ENCODE measurements at regions not wholly inside any gene's neighbourhood (a gene's known extent, or its start where the extent isn't known, plus 50 kb on each side); places are given as distances from the start of the nearest gene placed in this dataset.

DNA sequence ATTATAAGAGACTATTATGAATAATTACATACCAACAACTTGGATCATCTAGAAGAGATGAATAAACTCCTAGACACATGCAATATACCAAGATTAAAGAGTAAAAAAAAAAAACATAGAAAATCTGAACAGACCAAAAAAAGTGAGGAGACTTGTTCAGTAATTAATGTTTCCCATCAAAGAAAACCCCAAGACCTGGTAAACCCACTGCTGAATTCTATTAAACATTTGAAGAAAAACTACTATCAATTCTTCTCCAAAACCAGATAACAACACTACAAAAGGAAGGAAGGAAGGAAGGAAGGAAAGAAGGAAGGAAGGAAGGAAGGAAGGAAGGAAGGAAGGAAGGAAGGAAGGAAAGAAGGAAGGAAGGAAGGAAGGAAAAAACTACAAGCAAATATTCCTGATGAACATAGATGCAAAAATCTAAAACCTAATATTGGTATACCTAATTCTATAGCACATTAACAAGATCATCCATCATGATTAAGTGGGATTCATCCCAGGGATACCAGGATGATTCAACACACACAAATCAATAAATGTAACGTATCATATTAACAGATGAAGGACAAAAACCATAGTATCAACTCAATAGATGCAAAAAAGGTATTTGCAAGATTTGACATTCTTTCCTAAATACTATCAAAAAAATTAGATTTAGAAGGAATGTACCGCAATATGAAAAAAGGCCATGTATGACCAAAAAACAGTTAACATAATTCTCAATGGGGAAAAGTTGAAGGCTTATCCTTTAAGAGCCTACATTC lies 445.5 kb downstream of the KCNH5 start:
- no peak overlapping the region for H3K27ac ChIP-seq
- no peak for DNase-seq
- no peaks in the 10 kb centered on the region for H3K4me1 ChIP-seq (replicated peaks in 1 of 2)
- no peaks in the 10 kb centered on the region for H3K9me3 ChIP-seq (replicated peaks in 1 of 3)
- intact Hi-C loops (cut with DNase I): no loop called here
- no peaks in the 10 kb centered on the region for H3K36me3 ChIP-seq (replicated peaks in 1 of 2)
- H3K4me3 ChIP-seq: no peak overlapping the region
- WGBS, 4 donors: 76 to 88% (median 81%) methylated on average over 2 of the region's 2 CpGs
- TF ChIP-seq POLR2A (IDR thresholded peaks at IDR 0.05): no peak
- TF ChIP-seq, protein P1, sequence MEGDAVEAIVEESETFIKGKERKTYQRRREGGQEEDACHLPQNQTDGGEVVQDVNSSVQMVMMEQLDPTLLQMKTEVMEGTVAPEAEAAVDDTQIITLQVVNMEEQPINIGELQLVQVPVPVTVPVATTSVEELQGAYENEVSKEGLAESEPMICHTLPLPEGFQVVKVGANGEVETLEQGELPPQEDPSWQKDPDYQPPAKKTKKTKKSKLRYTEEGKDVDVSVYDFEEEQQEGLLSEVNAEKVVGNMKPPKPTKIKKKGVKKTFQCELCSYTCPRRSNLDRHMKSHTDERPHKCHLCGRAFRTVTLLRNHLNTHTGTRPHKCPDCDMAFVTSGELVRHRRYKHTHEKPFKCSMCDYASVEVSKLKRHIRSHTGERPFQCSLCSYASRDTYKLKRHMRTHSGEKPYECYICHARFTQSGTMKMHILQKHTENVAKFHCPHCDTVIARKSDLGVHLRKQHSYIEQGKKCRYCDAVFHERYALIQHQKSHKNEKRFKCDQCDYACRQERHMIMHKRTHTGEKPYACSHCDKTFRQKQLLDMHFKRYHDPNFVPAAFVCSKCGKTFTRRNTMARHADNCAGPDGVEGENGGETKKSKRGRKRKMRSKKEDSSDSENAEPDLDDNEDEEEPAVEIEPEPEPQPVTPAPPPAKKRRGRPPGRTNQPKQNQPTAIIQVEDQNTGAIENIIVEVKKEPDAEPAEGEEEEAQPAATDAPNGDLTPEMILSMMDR (IDR thresholded peaks at IDR 0.05): no peak
- H3K27me3 ChIP-seq: no peaks in the 10 kb centered on the region

DNA sequence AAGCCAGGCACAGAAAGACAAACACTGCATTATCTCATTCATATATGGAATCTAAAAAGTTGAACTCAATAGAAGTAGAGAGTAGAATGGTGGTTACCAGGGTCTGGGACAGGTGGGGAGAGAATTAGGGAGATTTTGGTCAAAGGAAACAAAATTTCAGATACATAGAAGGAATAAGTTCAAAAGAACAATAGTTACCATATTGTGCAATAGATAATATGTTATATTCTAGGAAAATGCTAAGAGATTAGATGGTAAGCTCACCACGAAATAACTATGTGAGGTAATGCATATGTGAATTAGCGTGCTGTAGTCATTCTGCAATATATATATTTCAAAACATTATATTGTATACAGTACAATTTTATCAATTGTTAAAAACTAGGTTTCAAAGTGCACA lies 442.5 kb downstream of the KCNH5 start:
- Histone ChIP-seq H3K9me3 (replicated peaks in 1 of 3) (no peaks in the 10 kb centered on the region), H3K36me3 (replicated peaks in 1 of 2) (no peaks in the 10 kb centered on the region), H3K4me3 (no peak overlapping the region), H3K27me3 (no peaks in the 10 kb centered on the region), H3K4me1 (replicated peaks in 1 of 2) (no peaks in the 10 kb centered on the region), H3K27ac (no peak overlapping the region)
- intact Hi-C loops (cut with DNase I): no loop called here
- TF ChIP-seq, protein P1 (IDR thresholded peaks at IDR 0.05): no peak
- no peak for TF ChIP-seq POLR2A (IDR thresholded peaks at IDR 0.05)
- WGBS, 4 donors: 83 to 87% (median 86%) methylated on average over 2 of the region's 2 CpGs
- DNase-seq: no peak

DNA sequence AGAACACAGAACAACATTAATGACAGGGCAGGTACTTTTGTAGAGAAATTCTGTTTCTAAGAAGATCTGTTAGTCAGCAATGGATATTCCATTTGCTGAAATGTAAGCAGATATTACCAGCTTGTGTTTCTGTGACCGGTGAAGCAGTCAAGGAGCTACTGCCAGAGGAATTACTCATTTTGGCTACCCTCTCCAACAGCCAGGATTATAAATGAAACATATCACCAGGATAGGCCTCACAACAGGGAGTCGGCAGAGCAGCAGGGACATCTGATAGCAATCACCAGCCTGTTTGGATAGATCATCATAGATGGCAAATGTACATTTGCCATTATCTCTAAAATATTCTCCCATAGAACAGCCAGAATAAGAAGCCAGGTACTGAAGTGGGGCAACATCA lies 440.7 kb downstream of the KCNH5 start:
- TF ChIP-seq, protein P1 (IDR thresholded peaks at IDR 0.05): no peak
- TF ChIP-seq POLR2A (IDR thresholded peaks at IDR 0.05): no peak
- no peak for DNase-seq
- intact Hi-C loops (cut with DNase I): no loop called here
- Histone ChIP-seq H3K4me3 (no peak overlapping the region), H3K27ac (no peak overlapping the region), H3K36me3 (replicated peaks in 1 of 2) (no peaks in the 10 kb centered on the region), H3K27me3 (no peaks in the 10 kb centered on the region), H3K4me1 (replicated peaks in 1 of 2) (no peaks in the 10 kb centered on the region), H3K9me3 (replicated peaks in 1 of 3) (no peaks in the 10 kb centered on the region)
- WGBS, 4 donors: 77 to 82% (median 81%) methylated on average over 2 of the region's 2 CpGs

- intact Hi-C loops (cut with DNase I): no loop called here
- 16 to 20% (median 19%) methylated on average over 3 of the region's 3 CpGs for WGBS, 4 donors
- Histone ChIP-seq H3K27me3 (no peaks in the 10 kb centered on the region), H3K9me3 (replicated peaks in 1 of 3) (no peaks in the 10 kb centered on the region), H3K4me1 (replicated peaks in 1 of 2) (no peaks in the 10 kb centered on the region), H3K36me3 (replicated peaks in 1 of 2) (no peaks in the 10 kb centered on the region), H3K4me3 (no peak overlapping the region), H3K27ac (no peak overlapping the region)
- no peak for DNase-seq
- TF ChIP-seq, protein P1 (IDR thresholded peaks at IDR 0.05): no peak
- no peak for TF ChIP-seq POLR2A (IDR thresholded peaks at IDR 0.05)
These were observed 431.1 kb downstream of the KCNH5 start for GRCh38 chr14:62614122-62614521.

Measured in adrenal gland (tissue), 9 donors.